ENCODE measurements at regions not wholly inside any gene's neighbourhood (a gene's known extent, or its start where the extent isn't known, plus 50 kb on each side); places are given as distances from the start of the nearest gene placed in this dataset.

DNA sequence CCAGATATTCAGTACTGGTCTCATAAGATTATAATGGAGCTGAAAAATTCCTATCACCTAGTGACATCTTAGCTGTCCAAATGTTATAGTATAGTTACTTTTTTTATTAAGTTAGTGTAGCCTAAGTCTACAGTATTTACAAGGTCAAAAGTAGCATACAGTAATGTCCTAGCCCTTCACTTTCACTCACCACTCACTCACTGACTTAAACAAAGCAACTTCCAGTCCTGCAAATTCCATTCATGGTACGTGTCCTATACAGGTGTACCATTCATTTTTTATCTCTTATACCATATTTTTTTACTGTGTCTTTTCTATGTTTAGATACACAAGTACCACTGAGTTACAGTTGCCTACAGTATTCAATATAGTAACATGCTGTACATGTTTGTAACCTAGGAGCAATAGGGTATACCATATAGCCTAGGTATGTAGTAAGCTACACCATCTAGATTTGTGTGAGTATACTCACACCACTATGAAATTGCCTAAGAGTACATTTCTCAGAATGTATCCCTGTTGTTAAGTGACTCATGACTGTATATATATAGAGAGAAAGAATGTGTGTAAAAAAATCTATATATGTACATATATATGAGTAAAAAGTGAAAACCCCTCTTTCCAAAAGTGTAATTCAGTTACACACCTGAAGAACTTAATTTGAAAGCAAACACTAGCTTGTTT is 234.8 kb upstream of the WWC1 start:
- no peak for DNase-seq
- H3K36me3 ChIP-seq (replicated peaks; ENCODE audit: control insufficient read depth, insufficient read depth, low read length), result no peaks in the 10 kb centered on the region
- no peak overlapping the region for H3K4me3 ChIP-seq (ENCODE audit: insufficient read depth, low read depth, low read length)
- H3K27me3 ChIP-seq (ENCODE audit: control insufficient read depth, insufficient read depth, low read length), result no peaks in the 10 kb centered on the region

DNA sequence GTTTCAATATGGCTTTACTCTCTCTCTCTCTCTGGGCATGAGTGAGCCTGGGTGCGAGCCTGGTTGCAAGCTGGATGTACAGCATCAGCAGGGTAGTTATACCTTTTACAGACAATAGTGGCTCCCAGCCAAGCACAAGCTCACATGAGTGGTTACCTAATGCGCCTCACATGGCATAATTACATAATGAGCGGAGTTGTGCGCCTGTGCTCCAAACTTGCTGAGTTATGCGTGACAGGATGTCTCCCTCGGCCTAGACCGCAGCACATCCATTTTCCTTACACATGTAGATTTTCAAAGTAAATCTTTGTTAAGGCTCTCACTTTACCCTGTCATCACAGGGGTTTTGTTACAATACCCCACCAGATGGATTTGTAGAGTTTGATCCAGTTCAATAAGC is 233.5 kb upstream of the WWC1 start:
- no peak for DNase-seq
- no peaks in the 10 kb centered on the region for H3K36me3 ChIP-seq (replicated peaks; ENCODE audit: control insufficient read depth, insufficient read depth, low read length)
- no peak overlapping the region for H3K4me3 ChIP-seq (ENCODE audit: insufficient read depth, low read depth, low read length)
- H3K27me3 ChIP-seq (ENCODE audit: control insufficient read depth, insufficient read depth, low read length), result no peaks in the 10 kb centered on the region

DNA sequence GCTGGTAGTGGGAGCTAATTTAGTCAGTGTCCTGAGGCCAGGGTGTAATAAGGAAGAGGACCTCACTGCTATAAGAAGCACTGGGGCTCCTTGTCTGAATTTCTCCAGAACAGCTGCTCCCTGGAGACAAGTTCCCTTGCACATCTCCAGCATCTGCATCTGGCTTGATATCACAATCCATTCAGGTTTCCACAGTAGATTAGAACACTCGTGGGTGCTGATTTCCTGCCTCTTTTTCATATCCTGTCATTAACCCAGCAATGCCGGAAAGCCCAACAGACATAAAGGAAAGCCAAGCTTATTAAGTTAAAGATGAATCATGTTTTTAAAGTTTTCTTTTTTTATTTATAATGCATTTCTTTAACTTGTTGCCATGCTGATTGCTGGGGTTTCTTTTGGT is 232.3 kb upstream of the WWC1 start:
- Histone ChIP-seq H3K36me3 (replicated peaks; ENCODE audit: control insufficient read depth, insufficient read depth, low read length) (no peaks in the 10 kb centered on the region), H3K4me3 (ENCODE audit: insufficient read depth, low read depth, low read length) (no peak overlapping the region), H3K27me3 (ENCODE audit: control insufficient read depth, insufficient read depth, low read length) (no peaks in the 10 kb centered on the region)
- DNase-seq, result no peak

DNA sequence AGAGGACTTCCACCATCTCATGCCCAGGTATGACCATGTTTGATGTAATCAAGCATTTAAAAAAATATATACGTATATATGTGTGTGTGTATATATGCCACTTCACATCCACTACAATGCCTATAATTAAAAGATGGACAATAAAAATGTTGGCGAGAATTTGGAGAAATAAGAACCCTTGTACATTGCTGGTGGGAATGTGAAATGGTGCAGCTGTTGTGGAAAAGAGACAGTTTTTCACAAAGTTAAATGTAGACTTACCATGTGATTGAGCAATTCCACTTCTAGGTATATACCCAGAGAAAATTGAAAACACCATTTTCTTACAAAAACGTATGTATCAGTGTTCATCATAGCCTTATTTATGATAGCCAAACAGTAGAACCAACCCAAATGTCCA is 229.2 kb upstream of the WWC1 start:
- H3K4me3 ChIP-seq (ENCODE audit: insufficient read depth, low read depth, low read length), result no peak overlapping the region
- H3K36me3 ChIP-seq (replicated peaks; ENCODE audit: control insufficient read depth, insufficient read depth, low read length), result no peaks in the 10 kb centered on the region
- H3K27me3 ChIP-seq (ENCODE audit: control insufficient read depth, insufficient read depth, low read length), result no peaks in the 10 kb centered on the region
- DNase-seq, result no peak

DNA sequence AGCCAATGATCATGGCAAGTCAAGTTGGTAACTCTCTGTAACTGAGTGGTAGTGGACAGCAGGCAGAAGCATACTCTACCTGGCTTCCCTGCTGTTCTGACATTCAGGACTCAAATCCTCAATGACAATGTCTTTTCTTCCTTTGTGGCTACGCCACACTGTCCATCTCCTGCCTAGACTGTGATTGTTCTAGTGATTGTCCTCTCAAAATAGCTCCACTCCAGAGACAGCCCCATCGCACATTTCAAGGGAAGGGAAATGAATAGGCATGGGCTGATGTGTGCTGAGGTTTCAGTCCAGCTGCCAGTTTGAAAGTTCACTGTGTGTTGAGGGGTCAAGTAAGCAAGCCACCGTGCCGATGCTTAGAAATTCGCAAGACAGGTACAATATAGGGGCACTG is 227.0 kb upstream of the WWC1 start:
- Histone ChIP-seq H3K36me3 (replicated peaks; ENCODE audit: control insufficient read depth, insufficient read depth, low read length) (no peaks in the 10 kb centered on the region), H3K27me3 (ENCODE audit: control insufficient read depth, insufficient read depth, low read length) (no peaks in the 10 kb centered on the region), H3K4me3 (ENCODE audit: insufficient read depth, low read depth, low read length) (no peak overlapping the region)
- no peak for DNase-seq

DNA sequence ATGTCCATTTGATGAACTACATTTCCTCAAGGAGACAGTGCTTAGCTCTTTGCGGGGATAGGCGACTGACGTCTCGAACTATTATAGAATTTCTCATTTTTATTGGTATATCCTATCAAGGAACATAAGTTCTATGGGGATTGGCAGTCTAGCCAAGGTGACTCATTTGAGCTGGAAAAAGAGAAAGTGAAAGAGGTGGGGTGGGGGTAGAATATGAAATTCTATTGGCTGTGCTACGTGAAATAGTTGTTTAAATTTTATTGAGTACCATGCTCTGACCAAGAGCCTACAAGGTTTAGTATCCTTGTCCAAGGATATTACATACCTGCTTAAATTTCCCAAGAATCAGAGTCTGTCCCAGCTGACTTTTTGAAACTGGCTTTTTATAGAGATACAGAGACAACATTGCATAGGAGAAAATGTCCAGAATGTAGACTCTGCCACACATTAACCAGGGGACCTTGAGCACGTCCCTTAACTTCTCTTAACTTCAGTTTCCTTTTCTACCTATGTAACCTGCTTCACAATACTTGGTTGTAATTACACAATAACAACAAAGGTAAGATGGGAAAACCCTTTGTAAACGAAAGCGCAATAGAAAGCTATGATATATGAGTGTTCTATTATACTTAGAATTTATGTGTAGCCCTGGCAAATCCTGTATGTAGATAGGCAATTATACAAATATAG is 226.4 kb upstream of the WWC1 start:
- DNase-seq, result no peak
- H3K27me3 ChIP-seq (ENCODE audit: control insufficient read depth, insufficient read depth, low read length), result no peaks in the 10 kb centered on the region
- no peaks in the 10 kb centered on the region for H3K36me3 ChIP-seq (replicated peaks; ENCODE audit: control insufficient read depth, insufficient read depth, low read length)
- no peak overlapping the region for H3K4me3 ChIP-seq (ENCODE audit: insufficient read depth, low read depth, low read length)

DNA sequence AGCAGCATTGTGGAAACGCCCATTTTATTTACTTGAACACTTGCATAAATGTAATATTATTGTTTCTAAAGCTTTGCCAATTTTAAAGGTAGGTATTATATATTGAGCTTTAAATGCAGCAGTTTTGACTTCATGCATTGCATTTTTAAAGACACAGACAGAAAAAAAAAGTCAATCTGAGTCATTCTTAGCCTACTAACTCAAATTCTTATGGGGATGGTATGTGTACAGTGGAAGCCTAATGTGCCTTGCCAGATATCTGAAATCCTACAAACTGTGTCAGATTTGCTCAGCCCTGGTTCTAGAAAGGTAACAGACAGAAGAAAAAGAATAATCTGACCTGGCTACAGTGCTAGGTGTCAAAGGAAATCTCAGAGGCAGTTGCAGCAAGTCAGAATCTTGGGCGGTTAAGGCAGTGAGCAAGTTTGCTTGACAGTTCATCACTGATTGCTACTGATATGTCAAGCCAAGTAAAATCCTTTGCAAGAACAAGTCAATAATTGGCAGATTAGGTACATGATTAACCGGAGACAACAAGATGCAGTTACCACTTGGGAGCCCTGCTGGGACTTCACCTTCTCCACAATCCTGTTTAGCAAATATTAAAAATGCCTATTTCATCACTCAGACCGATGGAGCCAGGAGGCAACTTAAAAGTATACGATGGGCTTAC is 224.8 kb upstream of the WWC1 start:
- H3K36me3 ChIP-seq (replicated peaks; ENCODE audit: control insufficient read depth, insufficient read depth, low read length), result no peaks in the 10 kb centered on the region
- DNase-seq, result no peak
- no peak overlapping the region for H3K4me3 ChIP-seq (ENCODE audit: insufficient read depth, low read depth, low read length)
- H3K27me3 ChIP-seq (ENCODE audit: control insufficient read depth, insufficient read depth, low read length), result no peaks in the 10 kb centered on the region

DNA sequence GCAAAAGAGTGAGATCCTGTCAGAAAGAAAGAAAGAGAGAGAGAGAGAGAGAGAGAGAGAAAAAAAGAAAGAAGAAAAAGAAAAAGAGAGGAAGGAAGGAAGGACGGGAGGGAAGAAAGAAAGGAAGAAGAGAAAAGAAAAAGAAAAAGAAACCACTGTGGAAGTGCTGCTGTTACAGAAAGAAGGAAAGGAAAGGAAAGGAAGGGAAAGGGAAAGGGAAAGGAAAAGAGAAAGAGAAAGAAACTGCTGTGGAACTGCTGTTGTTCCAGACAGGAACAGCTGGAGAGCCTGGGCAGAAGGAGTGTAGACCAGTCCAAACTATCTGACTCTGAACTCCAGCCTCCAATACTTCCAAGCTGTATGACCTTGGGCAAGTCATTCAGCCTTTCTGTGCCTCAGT is 220.7 kb upstream of the WWC1 start:
- Histone ChIP-seq H3K27me3 (ENCODE audit: control insufficient read depth, insufficient read depth, low read length) (no peaks in the 10 kb centered on the region), H3K36me3 (replicated peaks; ENCODE audit: control insufficient read depth, insufficient read depth, low read length) (no peaks in the 10 kb centered on the region), H3K4me3 (ENCODE audit: insufficient read depth, low read depth, low read length) (no peak overlapping the region)
- no peak for DNase-seq

DNA sequence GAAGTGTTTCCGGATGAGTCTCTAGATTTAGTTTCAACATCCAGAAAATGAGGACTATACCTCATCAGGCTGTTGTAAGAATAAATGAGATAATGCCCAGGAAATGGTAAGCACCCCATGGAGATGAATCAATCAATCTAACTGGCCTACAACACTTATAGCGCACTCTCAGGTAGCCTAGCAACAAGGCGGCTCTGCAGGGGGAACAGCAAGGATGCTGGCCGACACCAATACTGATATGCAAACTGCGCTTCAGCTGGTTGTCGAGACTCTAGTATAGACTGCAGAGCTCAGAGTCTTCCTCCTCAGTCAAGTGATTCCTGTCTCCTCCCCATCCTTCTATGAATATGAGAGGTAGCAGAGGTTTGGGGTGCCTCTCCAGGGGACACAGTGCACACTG is 218.8 kb upstream of the WWC1 start:
- no peaks in the 10 kb centered on the region for H3K36me3 ChIP-seq (replicated peaks; ENCODE audit: control insufficient read depth, insufficient read depth, low read length)
- H3K27me3 ChIP-seq (ENCODE audit: control insufficient read depth, insufficient read depth, low read length), result no peaks in the 10 kb centered on the region
- no peak overlapping the region for H3K4me3 ChIP-seq (ENCODE audit: insufficient read depth, low read depth, low read length)
- no peak for DNase-seq

DNA sequence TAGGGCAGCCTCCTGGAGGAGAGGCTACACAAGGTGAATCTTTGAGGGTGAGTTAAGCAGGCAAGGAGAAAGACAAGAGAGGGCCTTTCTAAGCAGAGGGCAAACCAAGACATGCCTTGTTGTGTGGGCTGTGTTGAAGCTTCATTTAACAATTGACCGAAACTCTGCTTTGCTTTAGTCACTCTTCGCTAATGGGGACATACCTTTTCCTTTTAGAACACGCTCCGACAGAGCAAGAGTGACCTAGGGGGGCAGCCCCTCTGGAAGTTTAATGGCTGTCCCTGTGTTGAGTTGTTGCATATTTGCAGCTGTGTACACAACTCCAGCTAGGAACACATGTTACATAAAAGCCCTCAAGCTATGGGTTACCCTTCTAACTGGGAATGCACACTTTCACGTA is 218.1 kb upstream of the WWC1 start:
- Histone ChIP-seq H3K4me3 (ENCODE audit: insufficient read depth, low read depth, low read length) (no peak overlapping the region), H3K36me3 (replicated peaks; ENCODE audit: control insufficient read depth, insufficient read depth, low read length) (no peaks in the 10 kb centered on the region), H3K27me3 (ENCODE audit: control insufficient read depth, insufficient read depth, low read length) (no peaks in the 10 kb centered on the region)
- no peak for DNase-seq

DNA sequence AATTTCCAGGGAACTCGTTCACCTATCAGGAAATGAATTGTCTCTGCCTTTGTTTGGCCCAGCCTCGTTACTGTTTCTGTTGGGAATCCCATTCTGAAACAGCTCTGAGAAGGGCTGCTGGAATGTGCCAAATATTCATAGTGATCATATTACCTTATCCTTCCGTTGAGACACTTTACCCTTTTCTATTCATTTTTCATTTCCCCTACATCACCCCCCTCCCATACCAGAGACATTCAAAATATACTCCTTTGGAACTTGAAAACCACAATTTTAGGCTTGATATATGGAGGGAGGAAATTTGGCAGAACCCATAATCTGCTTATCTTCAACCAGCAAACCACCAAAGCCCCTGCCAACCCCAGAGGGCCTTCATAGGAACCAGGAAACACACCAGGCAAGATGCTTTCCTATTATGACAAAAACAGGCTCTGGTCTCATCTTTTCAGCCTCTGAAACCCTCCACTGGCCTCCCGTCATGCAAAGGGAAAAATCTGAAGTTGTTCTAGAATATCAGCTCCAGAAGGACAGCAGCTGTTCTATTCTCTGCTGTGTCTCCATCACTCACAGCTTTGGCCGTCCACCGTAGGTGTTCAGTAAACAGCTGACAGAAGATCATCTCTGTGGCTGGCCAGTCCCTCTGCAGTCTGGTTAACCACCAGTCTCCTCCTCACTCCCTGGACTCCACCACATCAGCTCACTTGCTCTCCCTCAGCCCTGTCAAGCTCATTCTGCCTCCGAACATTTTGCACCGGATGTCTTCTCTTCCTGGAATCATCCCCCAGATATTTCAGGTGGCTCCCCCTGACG is 217.2 kb upstream of the WWC1 start:
- no peaks in the 10 kb centered on the region for H3K27me3 ChIP-seq (ENCODE audit: control insufficient read depth, insufficient read depth, low read length)
- no peak overlapping the region for H3K4me3 ChIP-seq (ENCODE audit: insufficient read depth, low read depth, low read length)
- no peak for DNase-seq
- no peaks in the 10 kb centered on the region for H3K36me3 ChIP-seq (replicated peaks; ENCODE audit: control insufficient read depth, insufficient read depth, low read length)

DNA sequence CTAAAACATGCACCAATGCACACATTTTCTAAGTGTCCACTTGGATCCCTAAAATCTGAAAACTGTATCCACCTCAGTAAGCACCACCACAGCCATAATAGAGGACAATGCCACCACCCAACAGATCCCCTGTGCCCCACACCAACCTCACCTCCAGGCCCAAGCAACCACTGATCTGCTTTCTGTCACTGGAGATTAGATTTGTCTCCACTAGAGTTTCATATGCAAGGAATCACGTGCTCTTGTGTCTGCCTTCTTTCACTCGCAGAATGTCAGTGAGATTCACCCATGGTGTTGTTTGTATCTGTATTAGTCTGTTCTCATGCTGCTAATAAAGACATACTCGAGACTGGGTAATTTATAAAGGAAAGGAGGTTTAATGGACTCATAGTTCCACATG is 216.1 kb upstream of the WWC1 start:
- Histone ChIP-seq H3K36me3 (replicated peaks; ENCODE audit: control insufficient read depth, insufficient read depth, low read length) (no peaks in the 10 kb centered on the region), H3K4me3 (ENCODE audit: insufficient read depth, low read depth, low read length) (no peak overlapping the region), H3K27me3 (ENCODE audit: control insufficient read depth, insufficient read depth, low read length) (no peaks in the 10 kb centered on the region)
- no peak for DNase-seq

DNA sequence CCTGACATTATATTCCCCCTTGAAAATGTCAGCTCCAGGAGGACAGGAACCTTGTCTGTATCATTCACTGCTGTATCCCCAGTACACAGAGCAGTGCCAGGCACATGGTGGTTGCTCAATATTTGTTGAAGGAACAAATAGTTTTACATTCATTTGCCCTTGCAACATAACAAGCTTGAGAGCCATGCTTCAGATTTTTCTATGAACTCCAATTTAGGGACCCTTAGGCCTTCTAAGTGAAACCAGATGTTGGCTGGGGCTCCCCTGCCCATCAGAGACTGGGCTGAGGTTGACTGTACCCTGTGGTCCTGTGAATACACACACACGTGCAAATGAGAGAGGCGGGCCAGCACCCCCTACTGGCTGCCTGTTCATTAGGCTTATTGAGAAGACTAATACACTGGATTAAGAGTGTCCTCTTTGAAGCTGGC is 214.9 kb upstream of the WWC1 start:
- Histone ChIP-seq H3K36me3 (replicated peaks; ENCODE audit: control insufficient read depth, insufficient read depth, low read length) (no peaks in the 10 kb centered on the region), H3K27me3 (ENCODE audit: control insufficient read depth, insufficient read depth, low read length) (no peaks in the 10 kb centered on the region), H3K4me3 (ENCODE audit: insufficient read depth, low read depth, low read length) (no peak overlapping the region)
- DNase-seq, result peak; percentile 51

DNA sequence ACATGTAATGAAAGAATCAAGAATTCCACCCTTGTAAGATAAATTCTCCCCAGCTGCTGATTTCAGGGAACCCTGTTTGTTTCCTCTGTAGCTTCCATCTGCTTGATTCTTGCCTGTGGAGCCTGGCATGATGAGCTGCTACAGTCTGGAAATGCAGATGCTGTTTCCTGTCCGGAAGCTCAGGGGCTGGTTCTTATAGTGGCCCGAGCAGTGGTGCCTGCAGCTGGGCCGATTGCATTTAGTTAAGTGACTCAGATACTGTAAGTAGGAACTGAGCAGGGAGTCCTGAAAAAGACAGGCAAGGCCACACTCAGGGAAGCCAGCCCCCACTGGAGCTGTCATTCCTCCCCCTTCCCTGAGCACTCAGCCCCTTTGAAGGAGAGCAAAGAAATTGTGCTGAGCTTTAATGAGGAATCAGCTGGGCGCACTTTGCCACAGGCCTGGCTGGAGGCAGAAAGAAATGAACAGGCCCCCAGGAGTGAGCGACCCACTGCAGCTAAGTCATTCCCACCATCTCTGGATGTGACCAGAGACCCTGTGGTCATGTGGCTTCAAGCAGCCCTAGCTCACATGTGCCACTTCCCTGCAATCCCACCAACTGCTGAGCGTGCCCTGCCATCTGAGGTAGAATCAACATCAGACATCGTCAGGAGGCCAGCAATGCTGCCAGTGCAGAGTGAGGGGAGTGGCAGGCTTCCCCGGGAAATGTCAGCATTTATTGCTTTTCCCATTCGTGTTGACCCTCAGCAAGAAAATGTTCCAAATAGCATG is 206.0 kb upstream of the WWC1 start:
- H3K27me3 ChIP-seq (ENCODE audit: control insufficient read depth, insufficient read depth, low read length), result no peaks in the 10 kb centered on the region
- no peak for DNase-seq
- H3K36me3 ChIP-seq (replicated peaks; ENCODE audit: control insufficient read depth, insufficient read depth, low read length), result no peaks in the 10 kb centered on the region
- no peak overlapping the region for H3K4me3 ChIP-seq (ENCODE audit: insufficient read depth, low read depth, low read length)
